K562 (cell line): ENCODE measurements at regions not wholly inside any gene's neighbourhood (a gene's known extent, or its start where the extent isn't known, plus 50 kb on each side); places are given as distances from the start of the nearest gene placed in this dataset.

ENCODE experiments used
- BRD4 ChIP-seq: fragments of 200-600 bp; sonication (generic); IDR thresholded peaks from 2 replicates; pipeline ENCODE4 v1.6.1; 2017; ENCODE audit warnings: inconsistent platforms
- BRF2 ChIP-seq: IDR thresholded peaks from 3 replicates; pipeline ENCODE4 v1.6.1; 2011; ENCODE audit warnings: borderline replicate concordance, mild to moderate bottlenecking; ENCODE audit not compliant: insufficient read length, insufficient read depth
- CBX3 ChIP-seq, 2 experiments: IDR thresholded peaks; 1 replicate in 1 of 2; 2 replicates in 1 of 2; pipeline ENCODE4 v1.6.1; 2012; ENCODE audit warnings: inconsistent platforms in 2 of 2, low read length in 2 of 2, borderline replicate concordance in 1 of 2, control low read depth in 1 of 2
- CHD1 ChIP-seq: fragments of 200-600 bp; sonication (generic); IDR thresholded peaks from one replicate; pipeline ENCODE4 v1.6.1; 2012; ENCODE audit warnings: mild to moderate bottlenecking, moderate library complexity, low read length, inconsistent platforms
- CREB1 ChIP-seq, 2 experiments: sonication (generic) in 1 of 2; formaldehyde crosslinking in 1 of 2; IDR thresholded peaks; 2 replicates each; pipeline versions ENCODE4 v1.6.1 to v1.8.0; 2012 to 2022; ENCODE audit warnings: inconsistent platforms in 1 of 2, mild to moderate bottlenecking in 1 of 2, missing genetic modification reagents in 1 of 2, moderate library complexity in 1 of 2
- CTBP1 ChIP-seq: fragments of 450-650 bp; IDR thresholded peaks from 2 replicates; pipeline ENCODE4 v1.6.1; 2016; ENCODE audit warnings: borderline replicate concordance
- DEAF1 ChIP-seq: fragments of 450-650 bp; formaldehyde crosslinking; IDR thresholded peaks from 2 replicates; pipeline ENCODE4 v1.4.0; 2020; ENCODE audit warnings: mild to moderate bottlenecking, moderate library complexity
- E2F8 ChIP-seq: fragments of 450-650 bp; IDR thresholded peaks from 2 replicates; pipeline ENCODE4 v1.7.1; 2018; ENCODE audit warnings: mild to moderate bottlenecking, low read depth; ENCODE audit not compliant: partially characterized antibody
- ERF ChIP-seq: fragments of 450-650 bp; formaldehyde crosslinking; IDR thresholded peaks from 2 replicates; pipeline ENCODE4 v1.4.0; 2020; ENCODE audit warnings: mild to moderate bottlenecking, mixed read lengths
- FOXP1 ChIP-seq: sonication (generic); formaldehyde crosslinking; IDR thresholded peaks from 2 replicates; pipeline ENCODE4 v1.8.0; 2022; ENCODE audit warnings: mild to moderate bottlenecking, missing genetic modification reagents
- MIER1 ChIP-seq: fragments of 450-650 bp; IDR thresholded peaks from 2 replicates; pipeline ENCODE4 v1.6.1; 2016; ENCODE audit warnings: antibody characterized with exemption, mild to moderate bottlenecking, low read depth
- MTA2 ChIP-seq: fragments of 450-650 bp; IDR thresholded peaks from 2 replicates; pipeline ENCODE4 v1.6.1; 2016; ENCODE audit warnings: low read depth
- SMARCC2 ChIP-seq: fragments of 450-650 bp; IDR thresholded peaks from 2 replicates; pipeline ENCODE4 v1.6.1; 2017; ENCODE audit warnings: antibody characterized with exemption, moderate library complexity, mild to moderate bottlenecking, low read depth
- SP2 ChIP-seq: IDR thresholded peaks from 2 replicates; pipeline ENCODE4 v1.6.1; 2011; ENCODE audit warnings: mild to moderate bottlenecking, low read depth, low read length, moderate library complexity; ENCODE audit not compliant: poor library complexity, severe bottlenecking; ENCODE audit errors: extremely low read depth
- STAT5A ChIP-seq: IDR thresholded peaks from 2 replicates; pipeline ENCODE4 v1.6.1; 2012; ENCODE audit warnings: low read length, inconsistent platforms, borderline replicate concordance
- TAF1 ChIP-seq: IDR thresholded peaks from 2 replicates; pipeline ENCODE4 v1.6.1; 2011; ENCODE audit warnings: mild to moderate bottlenecking, low read length, moderate library complexity; ENCODE audit not compliant: insufficient read depth, control insufficient read depth, severe bottlenecking; ENCODE audit errors: extremely low read depth
- TAL1 ChIP-seq: fragments of 450-650 bp; IDR thresholded peaks from 2 replicates; pipeline ENCODE4 v1.6.1; 2016; ENCODE audit warnings: mild to moderate bottlenecking
- TGIF2 ChIP-seq: sonication (generic); formaldehyde crosslinking; IDR thresholded peaks from 2 replicates; pipeline ENCODE4 v1.8.1; 2022; ENCODE audit warnings: mild to moderate bottlenecking, missing genetic modification reagents, moderate library complexity
- YBX1 ChIP-seq: fragments of 450-650 bp; IDR thresholded peaks from 2 replicates; pipeline ENCODE4 v1.7.1; 2016; ENCODE audit warnings: mild to moderate bottlenecking
- ZNF133 ChIP-seq: fragments of 250-450 bp; sonication (Bioruptor Pico); IDR thresholded peaks from 2 replicates; pipeline ENCODE4 v1.4.0; 2020; ENCODE audit warnings: mild to moderate bottlenecking
- ZNF436 ChIP-seq: fragments of 250-450, 450-650 bp; sonication (Bioruptor Pico); formaldehyde crosslinking; IDR thresholded peaks from 2 replicates; pipeline ENCODE4 v1.7.0; 2020; ENCODE audit warnings: mild to moderate bottlenecking

- no peak for TF ChIP-seq MIER1
- peak in 1 of 2 experiments; percentile 82; a peak in 2 of 3 replicates for TF ChIP-seq CBX3 (IDR thresholded peaks at IDR 0.05; ENCODE audit: borderline replicate concordance in 1 of 2, low read length in 2 of 2)
- TF ChIP-seq FOXP1 (CRISPR knock-in tag): no peak
- TF ChIP-seq BRD4: no peak
- TF ChIP-seq SP2: no peak
- TF ChIP-seq CTBP1: peak; percentile 49; the same call in 1 of the 2 replicates
- no peak for TF ChIP-seq DEAF1
- TF ChIP-seq MTA2: peak; percentile 66
- TF ChIP-seq SMARCC2: peak; percentile 70; the same call in 1 of the 2 replicates
- no peak for TF ChIP-seq TGIF2
- TF ChIP-seq STAT5A: peak; percentile 61; the same call in 1 of the 2 replicates
- no peak for TF ChIP-seq E2F8
- no peak for TF ChIP-seq CHD1
- peak; percentile 86 for TF ChIP-seq TAL1
- no peak for TF ChIP-seq YBX1
- no peak for TF ChIP-seq BRF2
- TF ChIP-seq TAF1: no peak
- TF ChIP-seq ZNF436: no peak
- no peak; the same call in 1 of the 2 replicates for TF ChIP-seq CREB1 (IDR thresholded peaks at IDR 0.05)
- TF ChIP-seq CREB1 (CRISPR knock-in tag; IDR thresholded peaks at IDR 0.05): no peak
- TF ChIP-seq ERF (CRISPR knock-in tag): no peak
- TF ChIP-seq ZNF133: no peak
- TF ChIP-seq, all 486 proteins: peak for 62
Measured at GRCh38 chr4:138437263-138437851, 195.2 kb upstream of the SLC7A11 start (continued).
